ENCODE measurements at regions not wholly inside any gene's neighbourhood (a gene's known extent, or its start where the extent isn't known, plus 50 kb on each side); places are given as distances from the start of the nearest gene placed in this dataset.

GRCh38 chr22:34761111-34761510 is 304.8 kb upstream of the ISX start:
- no peak for TF ChIP-seq CTCF (IDR thresholded peaks at IDR 0.05 in 8 of 11, conservative IDR thresholded peaks at IDR 0.05 in 3 of 11)
- no peak for TF ChIP-seq POLR2AphosphoS5 (IDR thresholded peaks at IDR 0.05)

All from spleen (tissue), 7 donors.